GM12892 (cell line): ENCODE measurements at regions not wholly inside any gene's neighbourhood (a gene's known extent, or its start where the extent isn't known, plus 50 kb on each side); places are given as distances from the start of the nearest gene placed in this dataset.
"Not testable (repeated sequence)": the region's sequence is repeated elsewhere in the genome, so short reads cannot be mapped to it uniquely, and the experiment has no call there.

Experiments used
- POLR2A ChIP-seq: IDR thresholded peaks from 2 replicates; pipeline ENCODE4 v1.6.1; 2011; ENCODE audit warnings: low read depth, low read length, control low read depth
- POLR2AphosphoS5 ChIP-seq: IDR thresholded peaks from 2 replicates; pipeline ENCODE4 v1.6.1; 2011; ENCODE audit warnings: low read depth, low read length, control low read depth
- TAF1 ChIP-seq: IDR thresholded peaks from 2 replicates; pipeline ENCODE4 v1.6.1; 2011; ENCODE audit warnings: low read depth, mild to moderate bottlenecking, control low read depth, low read length, borderline replicate concordance

DNA sequence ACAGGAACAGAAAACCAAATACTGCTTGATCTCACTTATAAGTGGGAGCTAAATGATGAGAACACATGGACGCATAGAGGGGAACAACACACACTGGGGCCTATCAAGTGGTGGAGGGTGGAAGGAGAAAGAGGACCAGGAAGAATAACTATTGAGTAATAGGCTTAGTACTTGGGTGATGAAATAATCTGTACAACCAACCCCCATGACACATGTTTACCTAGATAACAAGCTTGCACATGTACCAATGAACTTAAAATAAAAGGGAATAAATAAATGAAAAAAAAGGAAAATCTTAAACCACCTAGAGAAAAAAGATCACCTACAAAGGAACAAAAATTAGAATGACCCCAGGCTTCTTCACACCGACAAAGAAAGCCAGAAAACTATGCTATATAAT, 133.5 kb downstream of the KLRB1 start:
- TF ChIP-seq POLR2AphosphoS5, POLR2A, TAF1: not testable (repeated sequence)
